Testis (tissue), 2 donors: ENCODE measurements at regions not wholly inside any gene's neighbourhood (a gene's known extent, or its start where the extent isn't known, plus 50 kb on each side); places are given as distances from the start of the nearest gene placed in this dataset.
"Not testable (repeated sequence)": the region's sequence is repeated elsewhere in the genome, so short reads cannot be mapped to it uniquely, and the experiment has no call there.

Experiments used
- DNase-seq: peaks from one replicate; pipeline ENCODE4 v3.0.0-alpha.2; 2019
- H3K27ac ChIP-seq, 2 donors: fragments of 200-600 bp; sonication (generic); one replicate each; pipeline ENCODE4 v1.5.1; 2019
- H3K27me3 ChIP-seq: fragments of 200-600 bp; sonication (generic); one replicate; pipeline ENCODE4 v1.5.1; 2019
- H3K36me3 ChIP-seq: fragments of 200-600 bp; sonication (generic); one replicate; pipeline ENCODE4 v1.5.1; 2017; ENCODE audit warnings: low read depth; ENCODE audit errors: missing control alignments
- H3K4me1 ChIP-seq: fragments of 200-600 bp; sonication (generic); one replicate; pipeline ENCODE4 v1.5.1; 2019
- H3K4me3 ChIP-seq, 2 donors: fragments of 200-600 bp; sonication (generic); one replicate each; pipeline ENCODE4 v1.5.1; 2017 to 2019
- H3K9me3 ChIP-seq: fragments of 200-600 bp; sonication (generic); one replicate; pipeline ENCODE4 v1.5.1; 2017
- POLR2A ChIP-seq: fragments of 450-650 bp; IDR thresholded peaks from one replicate; pipeline ENCODE4 v1.6.1; 2017; ENCODE audit warnings: antibody characterized with exemption, mild to moderate bottlenecking, moderate library complexity
- WGBS, 2 donors: methylation state at CpG; one replicate each; pipeline ENCODE4 v1.1.5; 2018; 5-methylcytosine and 5-hydroxymethylcytosine counted together
- intact Hi-C: fragments of 100-400 bp; cut with DNase I; formaldehyde crosslinking; loops from one replicate; pipeline ENCODE4 v1.15.1; 2023; ENCODE audit warnings: low total_unique reads
- TF ChIP-seq, protein P1 (sequence below), 3 experiments: fragments of 450-650 bp in 2 of 3; fragments of 200-600 bp in 1 of 3; sonication (generic) in 1 of 3; IDR thresholded peaks; one replicate each; pipeline ENCODE4 v1.5.1; 2016 to 2019; ENCODE audit warnings: antibody characterized with exemption in 3 of 3, mild to moderate bottlenecking in 2 of 3, moderate library complexity in 1 of 3

- H3K27ac ChIP-seq = no peak overlapping the region
- no peaks in the 10 kb centered on the region for H3K9me3 ChIP-seq
- peaks cover 6% of the 10 kb centered on the region for H3K4me1 ChIP-seq
- no peak for DNase-seq
- H3K27me3 ChIP-seq = no peaks in the 10 kb centered on the region
- H3K4me3 ChIP-seq = no peak overlapping the region
- H3K36me3 ChIP-seq = no peaks in the 10 kb centered on the region
- intact Hi-C loops = no loop called here
- TF ChIP-seq, protein P1, sequence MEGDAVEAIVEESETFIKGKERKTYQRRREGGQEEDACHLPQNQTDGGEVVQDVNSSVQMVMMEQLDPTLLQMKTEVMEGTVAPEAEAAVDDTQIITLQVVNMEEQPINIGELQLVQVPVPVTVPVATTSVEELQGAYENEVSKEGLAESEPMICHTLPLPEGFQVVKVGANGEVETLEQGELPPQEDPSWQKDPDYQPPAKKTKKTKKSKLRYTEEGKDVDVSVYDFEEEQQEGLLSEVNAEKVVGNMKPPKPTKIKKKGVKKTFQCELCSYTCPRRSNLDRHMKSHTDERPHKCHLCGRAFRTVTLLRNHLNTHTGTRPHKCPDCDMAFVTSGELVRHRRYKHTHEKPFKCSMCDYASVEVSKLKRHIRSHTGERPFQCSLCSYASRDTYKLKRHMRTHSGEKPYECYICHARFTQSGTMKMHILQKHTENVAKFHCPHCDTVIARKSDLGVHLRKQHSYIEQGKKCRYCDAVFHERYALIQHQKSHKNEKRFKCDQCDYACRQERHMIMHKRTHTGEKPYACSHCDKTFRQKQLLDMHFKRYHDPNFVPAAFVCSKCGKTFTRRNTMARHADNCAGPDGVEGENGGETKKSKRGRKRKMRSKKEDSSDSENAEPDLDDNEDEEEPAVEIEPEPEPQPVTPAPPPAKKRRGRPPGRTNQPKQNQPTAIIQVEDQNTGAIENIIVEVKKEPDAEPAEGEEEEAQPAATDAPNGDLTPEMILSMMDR (IDR thresholded peaks at IDR 0.05) = no peak
- no peak for TF ChIP-seq POLR2A
These were observed 208.2 kb downstream of the DMRTA1 start for GRCh38 chr9:22654833-22655232.

DNA sequence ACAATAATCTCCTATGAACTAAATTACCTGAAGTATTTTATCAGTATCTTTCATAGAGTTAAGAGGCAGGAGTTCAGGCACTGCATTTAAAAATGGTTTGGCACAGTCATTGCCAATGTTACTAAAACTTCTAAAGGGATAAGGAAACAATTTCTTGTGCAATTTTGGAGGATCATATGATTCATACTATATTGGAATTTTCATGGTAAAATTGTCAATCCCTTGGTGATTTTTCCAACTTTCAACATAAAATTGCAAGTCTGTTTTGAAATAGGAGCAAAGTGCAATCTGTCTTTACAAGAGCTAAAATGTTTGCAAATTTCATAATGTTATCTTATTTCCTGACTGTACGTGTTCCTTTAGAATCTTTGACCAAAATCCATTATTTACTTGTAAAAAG, 211.1 kb downstream of the DMRTA1 start:
- no peak for DNase-seq
- WGBS, 2 donors = 34 to 52% methylated on average over 1 of the region's 1 CpG
- TF ChIP-seq, protein P1 (IDR thresholded peaks at IDR 0.05) = no peak
- TF ChIP-seq POLR2A = no peak
- Histone ChIP-seq H3K4me3 (no peak overlapping the region), H3K27me3 (no peaks in the 10 kb centered on the region), H3K27ac (no peak overlapping the region), H3K4me1 (no peaks in the 10 kb centered on the region), H3K36me3 (no peaks in the 10 kb centered on the region), H3K9me3 (no peaks in the 10 kb centered on the region)
- intact Hi-C loops = no loop called here

- H3K27ac ChIP-seq, DNase-seq, H3K36me3 ChIP-seq, intact Hi-C loops, H3K4me3 ChIP-seq, H3K4me1 ChIP-seq, H3K9me3 ChIP-seq, H3K27me3 ChIP-seq: not testable (repeated sequence)
- WGBS, 2 donors = 77 to 89% methylated on average over 2 of the region's 2 CpGs
These were observed 211.9 kb downstream of the DMRTA1 start for GRCh38 chr9:22658484-22658883.

- Histone ChIP-seq H3K4me1 (no peaks in the 10 kb centered on the region), H3K27ac (no peak overlapping the region), H3K27me3 (no peaks in the 10 kb centered on the region), H3K9me3 (no peaks in the 10 kb centered on the region), H3K36me3 (no peaks in the 10 kb centered on the region), H3K4me3 (no peak overlapping the region)
- no peak for TF ChIP-seq POLR2A
- TF ChIP-seq, protein P1 (IDR thresholded peaks at IDR 0.05) = no peak
- no peak for DNase-seq
- intact Hi-C loops = no loop called here
- WGBS, 2 donors = 29 to 52% methylated on average over 3 of the region's 3 CpGs
These were observed 235.9 kb downstream of the DMRTA1 start for GRCh38 chr9:22682536-22682935.

- no peaks in the 10 kb centered on the region for H3K4me1 ChIP-seq
- no peak for DNase-seq
- no peak overlapping the region for H3K4me3 ChIP-seq
- WGBS, 2 donors = 36 to 37% methylated on average over 4 of the region's 4 CpGs
- no peaks in the 10 kb centered on the region for H3K9me3 ChIP-seq
- H3K27me3 ChIP-seq = no peaks in the 10 kb centered on the region
- intact Hi-C loops = no loop called here
- TF ChIP-seq, protein P1 (IDR thresholded peaks at IDR 0.05) = no peak
- no peak for TF ChIP-seq POLR2A
- H3K36me3 ChIP-seq = no peaks in the 10 kb centered on the region
- H3K27ac ChIP-seq = no peak overlapping the region
These were observed 236.5 kb downstream of the DMRTA1 start for GRCh38 chr9:22682961-22683699.
